GM21447 (cell line): ENCODE measurements at regions not wholly inside any gene's neighbourhood (a gene's known extent, or its start where the extent isn't known, plus 50 kb on each side); places are given as distances from the start of the nearest gene placed in this dataset.
A peak's percentile ranks its signal among the peaks of the same experiment; 100 is the strongest.

Source experiments
- ATAC-seq: cut with Tn5 transposase; IDR thresholded peaks from one replicate; pipeline ENCODE4 v1.9.1; 2021; ENCODE audit not compliant: unreplicated experiment

DNA sequence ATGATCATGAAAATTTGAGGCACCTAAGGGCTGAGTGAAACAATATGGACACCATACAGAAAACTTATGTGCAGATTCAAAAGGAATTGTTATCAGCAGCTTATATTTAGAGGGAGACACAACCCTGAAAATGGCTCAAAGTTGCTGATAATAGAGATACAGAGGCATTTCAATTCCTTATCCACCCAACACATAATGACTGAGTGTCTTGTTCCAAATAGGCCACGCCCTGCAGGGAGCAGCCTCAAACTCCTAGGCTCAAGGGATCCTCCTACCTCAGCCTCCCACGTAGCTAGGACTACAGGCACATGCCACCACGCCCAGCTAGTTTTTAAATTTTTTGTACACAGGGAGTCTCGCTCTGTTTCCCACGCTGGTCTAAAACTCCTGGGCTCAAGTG lies 79.0 kb downstream of the LBH start:
- no peak for ATAC-seq

DNA sequence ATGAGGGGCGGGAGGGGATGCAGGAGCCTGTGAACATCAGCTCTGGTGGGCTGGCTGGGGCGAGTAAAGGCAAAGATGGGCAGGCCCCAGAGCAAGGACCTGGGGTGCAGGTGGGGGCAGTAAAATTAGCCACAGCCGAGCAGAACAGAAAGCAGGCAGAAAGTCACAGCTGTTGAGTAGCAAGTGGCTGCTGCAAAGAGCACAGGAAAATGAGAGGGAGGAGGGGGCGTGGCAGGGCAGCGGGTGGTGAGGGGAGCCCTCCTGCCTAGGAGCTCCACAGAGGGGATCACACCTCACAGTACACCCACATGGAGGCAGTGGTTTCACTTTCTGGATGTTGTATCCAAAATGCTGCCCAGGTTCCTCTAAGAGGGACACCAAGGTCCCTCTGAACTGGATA lies 79.6 kb downstream of the LBH start:
- peak; percentile 77 for ATAC-seq

DNA sequence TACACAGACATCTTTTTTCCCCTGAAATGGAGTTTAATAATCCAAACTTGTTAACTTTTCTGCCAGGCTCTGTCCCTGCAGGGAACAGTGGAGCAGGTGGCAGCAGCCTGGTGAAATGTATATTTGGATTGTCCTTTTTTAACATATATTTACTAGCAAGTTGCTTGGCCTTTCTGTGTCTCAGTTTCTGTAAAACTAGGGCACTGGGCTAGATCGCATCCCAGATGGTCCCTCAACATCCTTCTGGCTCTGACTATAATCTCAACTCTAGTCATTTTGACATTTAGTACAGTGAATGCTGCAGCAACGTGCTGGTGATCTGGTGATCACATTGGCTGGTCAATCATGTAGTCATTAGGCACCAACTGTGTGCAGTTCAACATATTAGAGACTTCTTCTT lies 80.4 kb downstream of the LBH start:
- ATAC-seq = no peak

DNA sequence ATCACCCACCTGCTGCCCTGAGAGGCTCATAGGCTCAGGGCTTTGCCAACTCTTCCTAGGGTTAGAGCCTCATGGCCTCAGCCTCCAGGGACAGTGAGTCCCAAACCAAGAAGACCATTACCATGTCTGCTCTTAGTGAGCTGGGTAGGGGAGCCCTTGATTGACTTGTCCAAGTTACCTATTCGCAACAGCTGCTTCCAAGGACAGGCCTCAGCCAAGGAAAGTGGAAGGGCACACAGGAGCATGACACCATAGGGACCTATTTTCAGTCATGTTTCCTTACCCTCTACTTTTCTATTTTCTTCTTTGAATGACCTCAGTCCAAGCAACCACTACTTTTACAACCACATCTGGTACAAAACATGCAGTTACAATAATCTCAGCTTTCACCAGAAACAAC lies 81.6 kb downstream of the LBH start:
- no peak for ATAC-seq

DNA sequence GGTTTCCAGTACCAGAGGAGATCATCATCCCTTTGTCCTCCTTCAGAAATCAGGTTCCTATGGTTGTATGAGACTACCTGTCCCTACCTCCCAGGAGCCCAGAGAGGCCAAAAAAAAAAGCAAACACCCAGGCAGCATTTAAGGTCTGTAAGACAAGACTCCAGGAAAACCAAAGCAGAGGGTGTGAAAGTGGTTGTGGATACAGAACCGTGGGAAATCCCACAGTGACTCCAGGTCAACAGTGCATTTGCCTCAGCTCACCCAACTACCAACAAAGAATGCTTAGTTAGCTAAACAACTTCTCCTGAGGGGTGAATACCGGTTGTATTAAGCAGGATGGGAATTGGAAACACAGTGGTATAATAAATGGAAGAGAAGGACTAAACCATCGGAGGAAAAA lies 83.6 kb downstream of the LBH start:
- no peak for ATAC-seq

DNA sequence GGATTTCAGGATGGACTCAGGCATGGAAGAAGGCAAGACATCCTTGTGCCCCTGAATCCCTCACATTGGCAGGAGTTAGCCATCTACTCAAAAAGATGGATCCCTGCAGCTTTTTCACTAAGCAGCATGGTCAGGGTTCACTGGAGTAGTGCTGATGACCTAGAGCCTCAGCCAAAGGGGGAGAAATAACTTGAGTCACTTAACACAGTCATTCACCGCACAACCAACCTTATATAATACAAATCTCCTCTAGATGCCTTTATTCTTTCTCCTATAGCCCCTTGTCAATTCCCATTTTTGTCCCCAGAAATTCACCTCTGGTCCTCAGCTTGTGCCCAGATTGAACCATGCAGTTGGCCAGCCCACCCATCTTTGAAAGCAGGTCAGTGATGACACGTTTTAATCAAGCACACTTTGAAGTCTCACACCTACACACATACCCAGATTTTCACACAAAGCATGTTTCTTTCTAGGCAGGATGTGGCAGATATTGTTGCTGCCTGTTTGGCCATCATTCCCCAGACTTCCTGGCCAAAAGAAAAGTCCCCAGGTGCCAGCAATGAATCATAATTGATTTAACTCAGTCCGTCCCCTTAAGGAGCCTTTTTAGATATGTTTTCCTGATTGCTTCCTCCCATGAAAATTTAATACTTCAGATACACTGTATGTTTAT lies 84.2 kb downstream of the LBH start:
- no peak for ATAC-seq

DNA sequence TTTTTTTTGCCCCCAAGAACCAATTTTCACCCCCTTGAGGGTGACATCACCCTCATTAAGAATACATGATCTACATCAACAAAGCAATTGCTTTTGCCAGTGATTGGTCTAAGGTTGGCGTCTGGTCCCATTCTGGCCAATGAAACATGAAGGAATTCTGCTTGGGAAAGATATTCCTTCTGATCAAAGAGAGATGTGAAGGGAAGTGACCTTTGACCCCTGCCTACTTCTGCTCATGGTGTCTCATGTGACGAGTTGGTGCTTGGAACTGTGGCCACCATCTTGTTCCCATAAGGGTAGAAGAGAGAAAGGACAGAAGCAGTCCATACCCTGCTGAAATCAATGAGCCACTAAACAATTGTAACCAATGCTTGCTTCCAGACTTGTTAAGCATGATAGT lies 85.1 kb downstream of the LBH start:
- ATAC-seq = no peak

DNA sequence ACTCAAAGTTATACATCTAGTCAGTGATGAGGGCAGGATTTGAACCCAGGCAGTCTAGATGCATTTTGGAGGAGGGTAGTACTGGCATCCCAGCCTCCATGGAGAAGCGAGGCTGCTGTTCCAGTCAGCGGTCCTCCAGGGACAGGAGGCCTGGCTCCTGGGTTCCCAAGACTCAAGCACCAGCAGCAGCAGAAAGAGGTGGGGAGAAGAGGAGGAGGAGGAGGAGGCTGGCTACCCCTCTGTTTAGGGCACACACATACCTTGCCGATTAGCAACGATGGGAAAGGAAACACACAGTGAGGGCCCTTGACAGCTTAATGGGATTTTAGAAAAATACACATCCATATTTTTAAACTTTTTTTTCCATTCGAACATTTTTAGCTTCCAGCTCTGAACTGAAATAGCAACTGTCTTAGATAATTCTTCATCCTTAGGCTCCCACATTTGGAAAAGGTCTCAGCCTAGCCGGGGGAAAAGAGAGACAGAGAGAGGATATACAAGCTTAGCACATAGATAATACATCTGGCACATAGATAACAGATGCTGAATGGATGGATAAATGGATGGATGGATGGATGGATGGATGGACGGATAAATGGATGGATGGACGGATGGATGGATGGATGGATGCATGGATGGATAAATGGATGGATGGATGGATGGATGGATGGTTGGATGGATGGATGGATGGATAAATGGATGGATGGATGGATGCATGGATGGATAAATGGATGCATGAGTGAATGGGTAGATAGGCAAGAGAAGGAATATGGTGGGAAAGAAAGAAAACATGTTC lies 87.9 kb downstream of the LBH start:
- ATAC-seq = no peak

DNA sequence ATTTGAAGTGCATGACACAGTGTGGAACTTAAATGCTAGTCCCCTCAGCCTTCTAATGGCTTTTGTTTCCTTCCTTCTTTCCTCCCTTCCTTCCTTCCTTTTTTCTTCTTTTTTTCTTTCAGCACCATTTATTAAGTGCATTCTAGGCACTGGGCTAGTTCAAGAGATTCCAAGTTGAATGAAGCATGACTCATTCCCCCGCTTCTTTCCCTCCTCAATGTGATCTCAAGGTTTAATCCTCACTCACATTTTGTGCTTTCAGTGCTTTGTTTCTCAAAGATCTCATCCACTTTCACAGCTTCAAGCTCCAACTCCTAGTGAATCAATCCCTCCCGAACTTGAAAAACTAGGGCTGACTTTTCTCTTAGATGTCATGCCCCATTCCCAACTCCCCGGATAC lies 90.1 kb downstream of the LBH start:
- no peak for ATAC-seq

DNA sequence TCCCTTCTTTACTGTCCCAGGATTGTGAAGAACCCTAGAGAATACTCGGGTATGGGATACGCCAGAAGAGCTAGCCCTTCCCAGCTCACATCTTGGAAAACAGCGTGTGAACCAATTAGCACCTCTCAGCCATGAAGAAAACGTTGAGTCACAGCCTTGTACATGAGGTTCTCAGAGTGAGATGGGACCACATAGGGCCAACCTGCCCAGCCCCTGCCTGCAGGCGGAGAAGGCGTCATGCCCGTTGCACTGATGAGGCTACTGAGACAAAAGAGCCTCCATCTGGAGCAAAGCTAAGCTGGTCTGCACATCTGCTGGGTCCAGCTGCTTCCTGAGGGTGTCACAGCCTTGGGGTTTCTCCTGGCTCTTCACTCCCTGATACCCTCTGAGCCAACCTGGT lies 92.2 kb downstream of the LBH start:
- no peak for ATAC-seq

DNA sequence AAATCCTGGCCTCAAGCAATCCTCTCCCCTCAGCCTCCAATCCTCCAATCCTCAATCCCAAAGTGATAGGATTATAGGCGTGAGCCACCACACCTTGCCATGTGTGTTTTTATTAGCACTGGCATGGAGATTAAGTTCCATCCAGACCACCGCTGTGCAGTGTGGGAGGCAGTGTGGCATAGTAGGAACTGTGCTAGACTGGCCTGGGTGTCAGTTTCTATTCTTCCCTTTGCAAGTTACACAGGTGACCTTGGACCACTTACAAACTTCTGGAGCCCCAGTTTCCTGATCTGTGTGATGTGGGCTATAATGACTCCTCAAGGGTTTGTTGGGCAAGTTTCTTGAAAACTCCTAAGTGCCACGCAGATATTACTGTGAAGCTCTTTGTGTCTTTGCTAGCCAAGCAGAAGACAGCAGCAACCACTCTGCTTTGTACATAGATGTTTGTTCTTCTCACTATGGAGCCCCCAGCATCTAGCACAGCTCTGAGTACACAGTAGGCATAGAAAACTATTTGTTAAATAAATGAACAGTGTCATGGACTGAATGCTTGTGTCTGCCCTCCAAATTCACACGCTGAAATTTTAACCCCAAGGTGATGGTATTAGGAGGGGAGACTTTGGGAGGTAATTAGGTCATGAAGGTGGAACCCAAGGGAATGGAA lies 93.0 kb downstream of the LBH start:
- ATAC-seq = no peak

DNA sequence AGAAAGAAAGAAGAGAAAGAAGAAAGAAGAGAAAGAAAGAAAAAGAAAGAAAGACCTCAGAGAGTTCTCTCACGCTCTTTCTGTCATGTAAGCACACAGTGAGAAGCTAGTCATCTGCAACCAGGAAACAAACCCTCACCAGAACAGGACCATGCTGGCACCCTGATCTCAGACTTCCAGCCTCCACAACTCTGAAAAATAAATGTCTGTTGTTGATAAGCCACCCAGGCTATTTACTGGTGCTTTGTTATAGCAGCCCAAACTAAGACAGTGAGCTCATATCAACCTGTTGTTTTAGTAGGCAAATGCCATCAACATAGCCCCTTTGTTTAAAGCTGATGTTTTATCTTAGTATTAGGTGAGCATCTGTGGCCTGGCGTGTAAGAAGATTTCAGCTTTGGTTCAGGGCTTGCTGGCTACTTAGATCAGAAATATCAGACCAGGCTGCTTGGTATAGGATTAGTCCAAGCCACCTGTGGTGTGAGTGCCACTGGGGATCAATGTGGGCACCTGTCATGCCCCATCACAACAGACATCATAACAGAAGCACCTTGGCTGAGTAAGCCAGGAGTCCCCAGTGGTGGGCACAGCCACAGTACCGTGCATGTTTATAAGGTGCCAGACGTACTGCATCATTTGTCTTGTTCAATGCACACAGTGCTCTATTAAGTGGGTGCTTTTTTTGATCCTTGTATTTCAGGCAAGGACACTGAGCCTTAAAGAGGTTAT lies 94.4 kb downstream of the LBH start:
- no peak for ATAC-seq

DNA sequence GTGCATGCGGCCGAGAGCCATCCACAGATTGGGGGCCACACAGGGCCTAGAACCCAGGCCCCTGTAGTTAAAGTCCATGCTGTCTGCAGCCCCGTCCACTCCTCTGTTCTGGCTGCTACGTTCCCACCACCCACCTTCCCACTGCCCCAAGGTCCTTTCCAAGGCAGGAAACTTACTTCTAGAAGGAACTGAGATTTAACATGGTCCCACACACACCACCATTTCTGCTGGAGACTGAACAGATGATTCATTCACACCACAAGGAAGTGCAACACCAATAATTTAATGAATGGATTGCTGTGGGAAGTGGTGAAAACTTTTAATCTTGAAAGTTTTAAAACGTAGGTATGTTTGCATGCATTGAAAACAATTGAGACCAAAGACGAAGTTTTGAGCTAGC lies 95.2 kb downstream of the LBH start:
- ATAC-seq = no peak

DNA sequence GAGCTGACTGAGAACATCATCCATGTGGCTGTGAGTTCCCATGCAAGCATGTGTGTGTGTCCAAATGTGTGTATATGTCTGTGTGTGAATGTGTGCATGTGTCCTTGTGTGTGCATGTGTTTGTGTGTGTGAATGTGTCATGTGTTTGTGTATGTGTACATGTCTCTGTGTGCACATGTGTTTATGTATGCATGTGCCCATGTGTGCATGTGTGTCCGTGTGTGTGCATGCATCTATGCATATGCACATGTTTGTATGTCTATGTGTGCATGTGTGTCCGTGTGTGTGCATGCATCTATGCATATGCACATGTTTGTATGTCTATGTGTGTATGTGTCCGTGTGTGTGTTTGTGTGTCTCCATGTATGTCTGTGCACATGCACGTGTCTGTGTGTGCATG lies 99.7 kb downstream of the LBH start:
- ATAC-seq = no peak

DNA sequence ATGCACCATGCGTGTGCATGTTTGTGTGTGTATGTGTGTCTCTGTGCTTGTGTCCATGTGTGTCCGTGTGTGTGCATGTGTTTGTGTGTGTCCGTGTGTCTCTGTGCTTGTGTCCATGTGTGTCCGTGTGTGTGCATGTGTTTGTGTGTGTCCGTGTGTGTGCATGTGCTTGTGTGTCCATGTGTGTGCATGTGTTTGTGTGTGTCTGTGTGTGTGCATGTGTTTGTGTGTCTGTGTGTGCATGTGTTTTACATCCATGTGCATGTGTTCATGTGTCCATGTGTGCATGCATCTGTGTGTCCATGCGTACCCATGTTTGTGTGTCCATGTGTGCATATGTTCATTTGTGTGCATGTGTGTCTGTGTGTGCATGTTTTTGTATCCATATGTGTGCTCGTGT lies 100.5 kb downstream of the LBH start:
- no peak for ATAC-seq

DNA sequence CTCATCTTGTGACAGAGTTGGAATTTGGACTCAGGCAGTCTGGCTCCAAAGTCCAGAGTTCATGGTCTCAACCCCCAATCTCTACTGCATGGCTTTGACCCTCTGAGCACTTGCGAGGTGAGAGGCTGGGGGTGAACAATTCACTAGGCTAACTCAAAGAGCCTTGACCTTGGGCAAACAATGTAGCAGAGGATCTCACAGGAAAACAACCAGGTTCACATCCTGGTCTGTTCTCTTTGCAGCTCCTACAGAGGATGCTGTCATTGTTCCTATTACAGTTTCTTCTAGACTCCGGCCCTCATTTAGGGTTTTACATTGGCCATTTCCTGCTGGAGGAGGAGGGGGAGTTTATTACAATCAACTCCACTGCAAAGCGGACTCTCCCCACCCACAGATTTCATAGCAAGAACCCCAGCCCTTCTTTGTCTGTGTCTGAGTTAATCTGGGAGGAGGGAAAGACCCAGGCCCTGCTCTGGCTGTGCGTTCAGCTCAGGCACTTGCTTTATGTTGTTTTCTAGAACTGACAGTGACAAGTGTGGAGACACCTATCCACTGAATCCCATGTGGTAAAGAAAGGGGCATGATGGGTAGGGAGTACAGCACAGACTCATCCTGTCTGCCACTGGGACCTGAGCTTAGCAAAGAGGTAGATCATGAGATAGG lies 101.6 kb downstream of the LBH start:
- ATAC-seq = no peak

DNA sequence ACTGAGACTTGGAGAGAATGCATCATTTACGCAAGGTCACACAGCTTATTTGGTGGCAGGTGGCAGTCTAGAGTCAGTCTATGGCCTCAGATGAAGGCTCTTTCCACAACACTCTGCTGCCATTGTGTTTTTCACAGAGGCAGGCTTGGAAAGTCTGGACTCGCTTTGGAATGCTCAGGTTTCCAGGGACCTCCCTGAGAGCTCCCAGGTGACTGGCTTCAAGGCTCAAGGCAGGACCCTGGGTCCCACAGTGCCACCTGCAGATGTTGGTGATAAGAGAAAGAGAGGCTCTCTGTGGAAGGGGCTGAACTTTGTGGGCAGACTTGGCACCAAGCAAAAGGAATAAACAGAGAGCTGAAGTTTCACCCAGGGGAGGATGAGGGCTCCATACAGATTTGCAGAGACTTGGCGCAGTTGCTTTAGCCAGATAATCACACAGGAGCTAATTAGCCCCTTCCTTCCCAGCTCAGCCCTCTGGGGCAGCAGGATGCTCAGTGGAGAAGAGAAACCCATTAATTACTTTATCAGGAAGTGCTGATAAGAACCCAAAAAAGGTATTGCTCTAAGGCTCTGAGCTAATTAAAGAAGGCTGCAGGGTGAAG lies 103.5 kb downstream of the LBH start:
- no peak for ATAC-seq

DNA sequence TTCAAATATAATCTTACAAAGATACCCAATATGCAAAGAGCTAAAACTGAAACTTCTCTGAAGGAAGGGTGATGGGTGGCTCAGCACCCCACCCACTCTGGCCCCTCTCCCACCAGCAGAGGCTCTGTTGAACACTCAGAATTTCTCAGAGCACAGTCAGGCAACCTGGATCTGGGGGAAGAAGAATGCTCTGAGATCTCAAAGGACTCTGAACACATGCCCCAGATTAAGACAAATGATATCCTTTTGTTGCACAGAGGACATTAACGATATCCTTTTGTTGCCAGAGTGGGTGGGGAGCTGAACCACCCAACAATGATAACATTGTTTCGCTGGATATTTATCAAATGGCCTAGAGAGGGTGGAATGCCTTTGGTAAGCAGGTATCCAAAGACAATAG lies 104.8 kb downstream of the LBH start:
- no peak for ATAC-seq

DNA sequence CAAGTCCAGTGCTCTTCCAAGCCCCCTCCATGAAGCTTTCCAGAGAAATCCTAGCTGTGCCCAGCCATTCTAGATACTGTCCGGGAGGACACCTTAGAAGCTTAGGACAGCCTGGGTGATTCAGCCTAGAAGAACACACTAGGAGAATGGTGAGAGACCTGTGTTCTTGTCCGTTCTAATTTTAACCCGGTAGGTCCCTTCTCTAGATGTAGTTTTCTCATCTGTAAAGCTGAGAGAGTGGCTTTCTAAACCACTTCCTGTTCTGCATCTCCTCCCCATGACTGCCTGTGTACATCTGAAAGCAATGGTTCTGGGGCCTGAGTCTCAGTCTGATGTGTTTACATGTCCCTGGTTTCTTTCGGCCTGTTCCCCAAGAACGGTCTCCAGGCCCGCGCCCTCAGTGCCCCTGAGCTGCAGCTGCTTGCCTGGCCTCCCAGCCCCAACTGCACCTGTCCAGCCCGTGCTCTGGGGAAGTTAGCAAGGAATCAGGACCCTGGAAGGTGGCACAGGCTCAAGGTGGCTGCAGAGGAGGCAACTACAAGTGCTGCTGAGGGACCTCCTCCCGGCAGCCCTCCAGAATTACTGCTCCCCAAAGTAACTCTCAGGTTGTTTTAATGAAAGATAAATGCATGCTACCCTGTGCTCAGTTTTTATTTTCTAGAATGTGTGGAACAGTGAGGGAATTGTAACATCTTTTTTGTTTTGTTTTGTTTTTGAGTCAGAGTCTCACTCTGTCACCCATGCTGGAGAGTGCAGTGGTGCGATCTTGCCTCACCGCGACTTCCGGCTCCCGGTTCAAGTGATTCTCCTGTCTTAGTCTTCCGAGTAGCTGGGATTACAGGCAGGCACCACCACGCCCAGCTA lies 105.9 kb downstream of the LBH start:
- peak; percentile 85 for ATAC-seq

DNA sequence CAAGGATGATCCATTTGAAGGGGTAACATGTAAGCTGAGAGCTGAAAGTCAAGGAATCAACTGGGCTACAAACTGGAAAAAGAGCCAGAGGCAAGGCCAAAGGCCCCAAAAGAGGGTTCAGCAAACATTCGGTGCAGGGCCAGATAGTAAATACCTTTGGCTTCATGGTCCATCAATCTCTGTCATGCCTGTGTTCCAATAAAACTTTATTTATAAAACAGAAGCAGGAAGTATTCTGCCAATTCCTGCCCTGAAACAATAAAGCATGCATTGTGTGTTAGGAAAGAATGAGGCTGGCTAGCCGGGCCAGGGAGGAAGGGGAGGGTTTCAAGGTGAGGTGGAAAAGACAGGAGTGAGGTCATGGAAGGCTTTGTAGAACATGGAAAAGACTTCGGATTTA lies 107.1 kb downstream of the LBH start:
- no peak for ATAC-seq
